Amygdala (tissue), 56 donors: ENCODE measurements at regions not wholly inside any gene's neighbourhood (a gene's known extent, or its start where the extent isn't known, plus 50 kb on each side); places are given as distances from the start of the nearest gene placed in this dataset.

Experiments
- DNase-seq, 56 donors: peaks; one replicate each; lab custom pipeline; 2025; lab: John Stamatoyannopoulos, UW

DNA sequence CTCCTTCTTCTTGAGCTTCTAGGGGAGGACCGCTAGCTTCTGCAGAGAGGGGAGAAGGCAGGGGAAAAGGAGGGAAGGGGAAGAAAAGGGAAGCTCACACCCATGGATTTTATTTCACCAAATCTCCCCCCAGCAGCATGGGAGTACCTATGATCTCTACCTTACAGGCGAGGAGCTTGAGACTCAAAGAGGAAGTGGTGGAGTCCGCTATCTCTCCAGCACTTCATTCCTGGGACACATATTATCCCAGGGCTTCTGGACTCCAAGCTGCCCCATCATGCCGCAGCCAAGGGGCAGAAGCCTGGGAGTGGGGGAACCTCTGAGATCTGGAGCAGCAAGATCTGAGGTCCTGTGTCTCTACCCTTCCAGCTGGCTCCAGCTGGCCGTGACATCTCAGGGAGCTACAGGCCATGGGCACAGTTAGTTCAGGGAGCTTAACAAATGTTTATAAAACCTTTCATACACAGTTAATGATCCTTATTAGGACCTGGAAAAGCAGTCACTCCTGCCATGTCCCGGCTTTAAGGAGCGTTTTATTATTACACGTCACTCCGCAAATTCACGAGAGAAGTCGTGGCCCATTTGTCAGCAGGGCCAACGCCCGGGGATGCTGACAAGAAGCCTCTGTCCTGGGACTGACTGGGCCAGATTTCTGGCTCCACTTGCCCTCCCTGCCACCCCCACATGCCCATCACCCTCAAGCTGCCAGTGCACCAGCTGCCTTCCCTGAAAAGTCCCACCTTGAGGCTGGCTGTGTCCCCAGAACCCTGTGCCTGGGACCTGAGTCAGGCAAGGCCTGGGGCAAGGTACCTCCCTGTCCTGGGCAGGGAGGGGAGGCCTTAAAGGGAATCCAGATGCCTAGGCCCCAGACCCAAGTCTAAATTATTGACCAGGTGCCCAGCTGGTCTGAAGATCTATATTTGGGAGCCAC is 132.1 kb upstream of the ZMIZ1 start:
- DNase-seq: no peak

DNA sequence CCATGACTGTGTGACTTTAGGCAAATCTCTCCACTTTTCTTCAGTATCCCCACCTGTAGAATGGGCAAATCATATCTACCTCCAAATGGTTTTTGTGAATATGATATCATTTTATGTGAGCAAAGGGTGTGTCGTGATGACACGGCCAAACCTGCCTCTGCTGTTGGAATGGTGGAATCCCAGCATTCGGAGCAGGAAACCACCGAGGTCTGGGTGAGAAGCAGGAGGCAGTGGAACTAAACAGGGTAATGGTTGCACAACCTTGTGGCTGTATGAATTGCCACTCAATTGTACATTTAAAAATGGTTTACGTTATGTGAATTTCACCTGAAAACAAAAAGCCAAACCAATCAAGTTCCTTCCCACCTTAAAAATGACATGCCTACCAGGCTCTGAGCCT is 131.4 kb upstream of the ZMIZ1 start:
- DNase-seq: no peak

DNA sequence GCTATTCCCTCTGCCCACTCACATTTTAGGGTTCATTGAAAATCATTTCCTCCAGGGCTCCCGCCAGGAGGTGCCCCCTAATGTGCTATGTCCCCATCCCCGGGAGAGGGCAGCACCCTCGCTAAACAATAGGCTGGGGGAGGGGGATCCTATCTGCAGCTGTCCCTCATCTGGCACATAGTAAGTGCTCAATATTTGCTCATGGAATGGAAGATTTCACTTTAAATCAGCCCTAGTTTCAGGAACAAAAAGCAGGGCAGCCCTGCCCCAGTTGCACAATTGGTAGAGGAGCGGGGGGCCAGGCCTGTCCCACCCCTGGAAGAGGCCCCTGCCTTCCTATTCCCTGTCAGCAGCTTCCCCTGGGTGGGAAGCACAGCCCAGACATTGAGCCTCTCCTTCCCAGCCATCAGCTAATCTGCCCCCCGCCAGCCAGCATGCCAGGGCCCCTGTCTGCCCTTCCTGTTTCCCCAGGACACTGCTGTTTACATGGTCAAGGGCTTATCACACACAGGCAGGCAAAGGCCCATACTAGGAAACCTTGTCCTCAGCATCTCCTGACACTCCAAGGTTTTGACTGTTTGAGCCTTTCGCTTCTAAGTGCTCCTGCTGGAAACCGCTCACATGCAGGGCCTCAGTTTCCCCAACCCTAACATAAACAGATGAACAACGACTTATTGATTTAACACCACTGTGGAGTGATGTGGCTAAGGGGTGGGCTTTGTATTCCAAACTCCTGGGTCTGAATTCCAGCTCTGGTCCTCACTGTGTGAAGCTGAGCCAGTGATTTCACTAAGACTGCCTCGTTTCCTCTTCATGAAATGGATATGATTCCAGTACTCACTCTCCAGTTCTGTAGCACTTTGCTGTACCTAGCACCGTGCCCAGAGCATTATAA is 130.7 kb upstream of the ZMIZ1 start:
- no peak for DNase-seq

DNA sequence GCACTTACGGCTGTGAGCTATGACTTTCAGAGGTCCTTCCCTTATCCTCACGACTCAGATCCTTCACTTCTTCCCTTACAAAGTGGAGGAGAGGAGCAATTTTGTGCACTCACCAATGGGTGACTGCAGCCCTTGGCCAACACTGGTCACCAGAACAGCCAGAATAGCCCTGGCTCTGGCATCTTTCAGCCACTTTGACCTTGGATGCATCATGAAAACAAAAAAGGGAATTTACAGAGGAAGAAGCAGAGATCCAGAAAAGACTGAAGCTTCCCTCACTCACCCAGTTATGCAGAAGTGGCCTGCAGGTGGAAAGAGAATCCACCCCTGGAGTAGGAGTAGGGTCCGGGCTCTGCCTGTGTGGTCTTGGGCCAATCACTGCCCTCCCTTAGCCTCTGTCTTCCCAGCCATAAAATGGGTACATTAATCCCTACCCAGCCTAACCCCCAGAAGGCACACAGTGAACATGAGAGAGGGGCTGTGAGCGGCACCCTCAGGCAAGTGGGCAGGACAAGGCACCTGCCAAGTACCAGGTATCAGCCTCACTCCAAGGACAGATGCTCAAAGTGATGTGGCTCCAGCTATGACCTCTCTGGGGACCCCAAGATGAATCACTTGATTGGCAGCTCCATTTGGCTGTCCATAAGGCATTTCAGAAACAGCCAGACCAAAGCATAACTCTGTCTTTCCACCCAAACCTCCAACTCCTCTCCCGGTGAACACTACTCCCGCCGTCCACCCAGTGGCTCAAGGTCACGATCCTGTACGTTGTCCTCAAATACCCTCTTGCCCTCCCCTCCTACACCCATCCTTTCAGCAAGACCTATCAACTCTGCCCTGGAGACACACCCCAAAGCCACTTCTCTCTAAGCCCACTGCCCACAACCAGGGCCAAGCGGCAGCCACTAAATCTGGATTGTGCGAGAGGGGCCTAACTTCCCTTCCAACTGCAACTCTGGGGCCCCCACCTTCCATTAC is 129.8 kb upstream of the ZMIZ1 start:
- no peak for DNase-seq

DNA sequence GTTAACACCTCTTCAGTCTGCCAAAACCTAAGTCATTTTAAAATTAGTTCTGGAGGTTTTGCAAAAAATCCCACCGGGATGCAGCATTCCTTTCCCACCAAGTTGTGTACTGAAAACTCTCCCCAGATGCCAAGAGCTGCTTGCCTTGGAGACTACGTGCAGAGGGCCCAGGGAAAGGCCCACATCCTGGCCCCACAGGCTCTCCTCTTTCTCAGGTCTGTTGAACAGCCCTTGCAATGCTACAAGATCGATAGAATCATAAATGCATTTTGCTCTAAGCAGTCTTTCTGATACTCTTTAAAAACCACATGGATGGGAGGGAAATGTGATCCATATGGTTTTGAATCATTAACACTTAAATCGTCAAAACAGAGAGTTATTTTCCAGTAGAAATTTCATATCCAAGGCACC is 126.7 kb upstream of the ZMIZ1 start:
- no peak for DNase-seq

DNA sequence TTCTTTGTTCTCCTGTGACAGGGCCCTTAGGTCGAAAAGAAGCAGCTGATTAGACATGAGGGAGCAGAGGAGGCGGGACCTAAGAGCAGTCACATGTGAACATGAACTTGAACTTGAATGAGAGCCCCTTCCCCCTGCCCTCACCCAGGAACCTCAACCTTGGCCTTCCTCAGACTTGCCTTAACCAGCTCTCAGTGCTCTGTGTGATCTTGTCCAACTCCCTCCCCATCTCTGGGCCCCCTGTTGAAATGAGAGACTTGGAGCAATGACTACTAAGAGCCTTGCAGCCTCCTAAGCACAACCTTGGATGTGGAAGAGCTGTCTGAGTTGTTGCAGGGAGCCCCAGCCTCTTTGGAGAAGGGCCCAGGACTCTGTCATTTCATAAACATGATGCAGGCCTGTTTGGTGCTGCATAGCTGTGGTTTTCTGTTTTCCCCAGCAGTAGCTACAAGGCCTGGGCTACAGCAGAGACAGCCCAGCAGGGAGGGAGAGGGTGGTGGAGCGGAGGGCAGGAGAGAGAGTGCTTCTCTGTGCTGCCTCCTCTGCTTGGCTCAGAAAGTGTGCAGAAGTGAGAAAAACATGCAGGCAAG is 123.9 kb upstream of the ZMIZ1 start:
- DNase-seq: peak in 6 of 56 donors; percentile 13 to 42 (median 27)

DNA sequence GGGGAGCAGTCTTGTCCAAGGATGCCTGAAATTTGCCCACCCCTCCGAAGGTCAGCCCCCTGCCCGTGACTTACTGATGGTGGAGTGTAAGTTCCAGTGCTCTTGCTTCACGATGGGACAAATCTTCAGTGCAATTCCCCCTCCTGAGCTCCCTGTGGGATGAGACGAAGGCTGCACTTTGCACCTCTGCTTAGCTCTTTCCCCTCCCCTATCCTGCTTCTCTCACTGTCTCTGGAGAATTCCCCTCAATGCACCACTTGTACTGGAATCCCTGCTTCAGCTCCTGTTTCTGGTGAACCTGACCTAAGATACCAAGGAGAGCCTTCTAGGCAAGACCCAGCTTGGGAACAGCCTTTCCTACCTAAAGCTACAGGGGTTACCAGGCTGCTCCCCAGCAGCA is 122.9 kb upstream of the ZMIZ1 start:
- DNase-seq: no peak

DNA sequence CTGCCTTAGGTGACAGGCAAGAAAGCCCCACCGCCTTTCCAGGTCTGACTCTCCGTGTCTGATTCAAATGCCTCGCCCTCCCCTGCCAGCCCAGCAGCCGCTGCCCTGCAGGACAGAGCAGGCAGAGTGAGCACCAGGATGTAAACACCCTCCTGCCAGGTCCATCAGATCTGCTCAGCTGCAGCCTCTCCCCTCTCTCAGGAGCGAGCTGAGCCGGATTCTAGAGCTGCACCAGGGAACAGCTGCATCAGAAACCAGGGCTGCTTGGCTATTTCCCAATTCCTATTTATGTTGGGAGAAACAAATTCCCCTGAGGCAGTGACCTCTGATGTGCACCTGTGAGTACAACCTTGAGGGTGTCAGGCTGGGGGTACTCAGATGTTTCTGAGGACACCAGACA is 121.5 kb upstream of the ZMIZ1 start:
- DNase-seq: no peak

DNA sequence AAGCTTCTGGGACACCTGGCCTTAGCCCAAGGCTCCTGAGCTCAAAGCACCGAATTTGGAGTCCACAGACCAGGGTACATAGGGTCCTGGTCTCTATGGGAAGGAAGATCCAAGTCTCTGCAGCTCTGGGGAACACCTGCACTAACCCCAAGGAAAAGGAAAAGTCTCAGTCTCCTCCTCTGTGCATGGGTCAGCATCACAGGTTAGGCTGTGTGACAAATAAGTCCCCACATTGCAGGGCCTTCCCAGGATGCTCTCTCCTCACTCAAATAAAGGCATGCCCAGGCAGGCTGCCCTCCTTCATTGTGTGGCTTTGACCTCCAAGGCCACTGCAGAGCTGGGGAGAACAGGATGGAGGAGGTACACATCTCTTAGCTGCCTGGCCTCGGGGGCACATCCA is 121.0 kb upstream of the ZMIZ1 start:
- DNase-seq: no peak

DNA sequence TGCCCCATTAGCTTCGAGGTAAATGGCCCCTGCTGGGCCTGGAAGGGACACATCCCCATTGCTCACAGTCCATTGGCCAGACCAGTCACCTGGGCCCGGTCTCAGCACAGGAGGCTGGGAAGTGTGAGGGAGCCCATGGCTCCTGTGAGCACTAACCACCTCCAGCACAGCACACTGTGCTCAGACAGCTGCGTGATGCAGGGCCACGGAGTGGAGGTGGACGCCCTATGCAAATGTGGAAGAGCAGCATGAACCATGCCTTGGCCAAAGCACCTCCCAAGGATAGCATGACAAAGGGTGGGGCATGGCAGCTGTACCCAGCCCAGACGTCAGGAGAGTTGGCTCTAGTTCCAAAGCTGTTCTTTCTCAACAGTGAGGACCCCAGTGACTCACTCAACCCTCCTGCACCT is 120.1 kb upstream of the ZMIZ1 start:
- DNase-seq: no peak

DNA sequence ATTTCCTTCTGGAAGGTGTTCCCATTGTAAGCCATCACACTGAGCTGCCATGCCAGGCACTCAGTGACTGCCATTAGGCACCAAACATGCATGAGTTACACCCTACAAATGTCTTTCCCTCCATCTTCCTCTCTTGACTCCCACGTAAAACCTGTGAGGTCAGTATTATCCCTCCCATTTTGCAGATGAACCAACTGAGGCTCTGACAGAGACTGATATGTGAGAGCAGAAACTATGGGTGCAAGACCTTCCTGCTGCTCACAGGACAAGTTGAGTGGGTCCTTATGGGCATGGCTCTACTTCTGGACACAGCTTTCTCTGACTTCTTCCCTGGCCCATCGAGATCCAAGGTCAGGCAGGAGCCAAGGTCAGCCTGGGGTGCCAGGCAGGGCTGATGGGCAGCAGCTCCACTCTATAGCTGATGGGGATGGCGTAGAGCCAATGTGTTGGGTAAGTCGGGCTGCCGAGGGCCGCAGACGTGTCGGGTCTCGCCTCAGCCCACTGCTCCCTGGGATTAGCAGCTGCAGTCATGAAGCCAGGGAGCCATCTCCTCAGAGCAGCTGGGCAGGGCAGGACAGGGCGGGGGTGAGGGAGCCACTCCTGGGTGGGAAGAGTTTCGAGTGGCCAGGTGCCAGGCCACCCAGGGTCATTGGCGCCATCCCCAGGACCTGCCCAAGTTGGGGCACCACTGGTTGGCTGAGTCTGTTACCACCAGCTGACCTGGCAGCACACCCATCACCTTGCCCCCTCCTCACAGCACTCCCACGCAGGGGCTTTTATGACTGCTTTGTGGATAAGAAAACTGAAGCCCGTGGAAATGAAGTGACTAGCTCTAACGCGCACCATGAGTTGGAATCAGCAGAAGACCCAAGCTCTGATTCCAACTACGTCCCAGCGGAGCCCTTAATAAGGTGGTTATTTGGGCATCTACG is 117.8 kb upstream of the ZMIZ1 start:
- no peak for DNase-seq

DNA sequence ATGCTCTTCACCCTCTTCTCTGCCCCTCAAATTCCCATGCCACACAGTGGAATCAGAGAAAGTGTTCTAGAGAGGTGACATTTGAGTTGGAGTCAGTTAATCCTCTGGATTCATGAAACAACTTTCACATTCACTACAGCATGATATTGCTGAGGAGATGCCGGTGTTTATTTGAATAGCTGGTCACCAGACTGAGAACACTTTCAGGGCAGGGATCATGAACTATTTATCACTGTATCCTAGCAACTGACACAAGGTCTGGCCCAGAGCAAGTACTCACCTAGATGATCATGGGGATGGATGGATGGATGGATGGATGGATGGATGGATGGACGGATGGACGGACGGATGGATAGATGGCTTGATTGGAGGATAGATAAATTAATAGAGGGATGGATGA is 116.7 kb upstream of the ZMIZ1 start:
- DNase-seq: no peak

DNA sequence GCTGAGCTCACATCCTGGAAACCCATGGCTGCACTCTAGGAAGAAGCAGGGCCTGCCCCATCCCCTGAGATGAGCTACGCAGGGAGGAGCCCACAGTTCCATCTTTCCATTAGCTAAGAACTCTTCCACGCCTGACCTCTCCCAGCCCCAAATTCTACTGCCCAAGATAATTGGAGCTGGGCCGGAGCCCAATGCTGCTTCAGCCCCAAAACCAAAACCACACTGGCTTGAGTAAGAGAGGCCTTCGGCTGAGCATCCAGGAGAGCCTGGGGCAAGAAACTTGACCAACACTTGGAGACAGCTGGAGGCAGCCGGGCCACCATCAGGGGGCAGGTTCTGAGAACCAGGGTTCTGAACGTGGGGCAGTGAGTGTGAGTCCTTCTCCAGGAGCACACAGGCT is 116.1 kb upstream of the ZMIZ1 start:
- no peak for DNase-seq

DNA sequence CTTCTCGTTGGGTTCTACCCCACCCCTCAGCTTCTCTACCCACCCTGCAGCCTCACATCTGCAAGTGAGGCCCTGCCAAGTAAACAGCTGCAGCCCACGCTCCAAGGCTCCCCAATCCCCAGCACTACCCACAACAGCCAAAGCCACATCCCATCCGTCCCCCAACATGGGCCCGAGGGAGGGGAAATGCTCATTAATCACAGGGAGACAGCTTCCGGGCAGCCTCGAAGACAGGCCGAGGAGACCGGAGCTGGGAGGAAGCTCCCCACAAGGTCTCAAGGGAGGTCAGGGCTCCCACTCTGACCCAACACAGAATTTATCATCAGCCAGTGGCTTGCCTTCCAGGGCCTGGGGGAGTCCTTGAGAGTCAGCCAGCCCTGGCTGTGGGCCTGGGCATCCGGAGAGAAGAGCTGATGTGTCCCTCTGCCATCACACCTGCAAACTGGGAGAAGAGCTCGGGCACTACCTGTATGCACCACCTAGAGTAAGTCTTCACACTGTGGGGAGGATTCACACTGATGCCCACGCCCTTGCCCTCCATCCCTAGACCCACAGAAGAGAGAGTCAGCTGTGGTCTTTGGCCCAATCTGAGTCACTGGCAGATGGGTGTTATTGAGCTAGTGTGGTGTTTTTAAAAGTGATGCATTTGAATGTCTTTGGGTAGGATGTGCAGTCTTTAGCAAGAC is 115.5 kb upstream of the ZMIZ1 start:
- DNase-seq: no peak

DNA sequence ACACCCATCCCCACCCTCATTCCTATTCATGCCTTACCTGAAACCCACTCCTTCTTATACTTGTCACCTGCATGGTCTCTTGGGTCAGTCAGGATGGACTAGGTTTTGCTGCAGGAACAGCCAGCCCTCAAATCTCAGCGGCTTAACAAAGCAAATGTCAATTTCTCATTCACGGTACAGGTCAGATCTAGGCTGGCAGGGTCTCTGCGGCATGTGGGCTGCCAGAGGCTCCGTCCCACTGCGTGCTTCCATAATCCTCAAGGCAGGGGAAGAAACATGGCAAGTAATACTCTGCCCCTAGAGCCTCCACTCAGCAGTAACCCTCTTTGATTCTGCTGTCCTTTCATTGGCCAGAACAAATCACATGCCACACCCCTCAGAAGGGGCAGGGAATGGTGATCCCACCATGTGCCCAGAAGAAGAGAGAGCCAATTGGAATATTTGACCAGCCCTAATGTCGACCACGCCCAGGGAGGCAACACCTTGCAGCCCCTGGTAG is 114.9 kb upstream of the ZMIZ1 start:
- DNase-seq: no peak

DNA sequence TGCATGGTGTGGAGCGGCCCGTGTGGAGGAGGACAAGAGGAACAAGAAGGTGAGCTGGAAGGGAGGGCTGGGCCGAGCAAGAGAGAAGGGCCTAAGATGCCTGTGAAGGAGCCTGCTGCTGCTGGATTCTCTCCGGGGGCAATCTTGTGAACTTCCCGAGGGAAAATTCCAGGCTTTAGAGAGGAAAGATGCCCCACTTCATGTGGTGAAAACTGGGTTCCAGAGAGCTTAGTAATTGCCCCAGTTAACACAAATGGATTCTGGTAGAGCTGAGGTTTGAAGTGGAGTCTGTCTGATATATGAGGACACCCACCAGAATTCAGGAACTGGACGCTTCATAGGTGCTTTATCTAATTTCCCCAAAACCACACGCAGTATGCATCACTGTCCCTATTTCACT is 114.1 kb upstream of the ZMIZ1 start:
- DNase-seq: no peak

DNA sequence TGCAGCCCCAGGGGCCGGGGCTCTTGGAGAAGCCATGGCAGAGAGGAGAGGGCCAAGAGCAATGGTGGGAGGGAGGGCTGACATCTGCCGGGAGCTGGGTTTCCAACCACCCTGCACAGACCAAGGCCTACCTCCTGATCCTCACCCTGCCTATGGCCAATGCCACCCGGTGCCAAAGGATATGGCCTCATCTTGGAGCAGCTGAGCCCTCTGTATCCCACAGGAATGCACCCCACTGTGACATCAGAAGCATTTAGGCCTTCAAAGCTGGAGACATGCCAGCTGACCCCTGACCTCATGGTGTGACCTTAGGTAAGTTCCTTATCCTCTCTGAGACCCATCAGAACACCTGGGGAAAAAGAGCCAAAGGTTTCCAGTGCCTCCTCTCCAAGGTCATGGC is 113.6 kb upstream of the ZMIZ1 start:
- no peak for DNase-seq

DNA sequence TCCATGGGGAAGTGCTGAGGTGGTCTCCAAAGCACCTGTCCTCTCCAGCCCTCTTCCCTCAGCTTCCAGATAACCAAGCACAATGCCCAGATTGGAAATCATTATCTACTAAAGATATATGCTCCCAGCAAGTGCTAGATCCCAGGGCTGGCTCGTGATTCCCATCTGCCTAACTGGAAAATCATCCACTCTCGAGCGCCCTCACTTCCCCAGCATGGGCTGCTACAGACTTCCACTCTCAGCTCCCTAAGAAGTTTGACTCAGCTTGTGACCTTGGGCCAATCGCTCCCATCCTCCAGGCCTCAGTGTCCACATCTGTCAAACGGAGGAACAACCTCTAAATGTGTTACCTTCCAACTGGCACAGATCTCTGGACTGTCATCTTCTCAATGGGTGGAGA is 112.4 kb upstream of the ZMIZ1 start:
- no peak for DNase-seq
